ENCODE measurements at regions not wholly inside any gene's neighbourhood (a gene's known extent, or its start where the extent isn't known, plus 50 kb on each side); places are given as distances from the start of the nearest gene placed in this dataset.

DNA sequence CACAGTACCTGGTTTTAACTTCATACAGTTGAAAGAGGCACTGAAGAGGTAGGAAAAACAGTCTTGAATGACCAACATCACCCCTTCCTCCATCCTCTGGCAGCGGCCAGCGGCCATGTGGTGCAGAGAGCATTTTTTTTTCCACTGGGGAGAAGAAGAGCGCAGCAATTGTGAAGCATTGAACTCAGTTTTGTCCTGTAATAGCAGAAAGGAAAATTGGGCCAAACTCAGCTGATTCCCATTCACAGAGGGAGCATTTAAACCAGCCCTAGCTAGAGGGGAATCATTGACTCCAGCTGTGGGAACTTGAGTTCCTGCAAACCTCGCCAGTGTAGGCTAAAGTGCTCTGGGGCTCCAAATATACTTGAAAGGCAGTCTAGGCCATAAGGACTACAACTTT is 316.6 kb upstream of the CHST9 start:
- ChIA-PET CTCF (no interaction called here), POLR2A (ENCODE audit: low non-redundant PET) (no interaction called here)
- no peak overlapping the region for H3K27ac ChIP-seq
- DNase-seq (ENCODE audit: low spot score): no peak
- no peak for TF ChIP-seq CTCF (conservative IDR thresholded peaks at IDR 0.05; ENCODE audit: low read depth)

- H3K27ac ChIP-seq: no peak overlapping the region
- ChIA-PET POLR2A (ENCODE audit: low non-redundant PET) (no interaction called here), CTCF (no interaction called here)
- TF ChIP-seq CTCF (conservative IDR thresholded peaks at IDR 0.05; ENCODE audit: low read depth): no peak
- no peak for DNase-seq (ENCODE audit: low spot score)
Measured at GRCh38 chr18:27500531-27500930, 315.4 kb upstream of the CHST9 start.

DNA sequence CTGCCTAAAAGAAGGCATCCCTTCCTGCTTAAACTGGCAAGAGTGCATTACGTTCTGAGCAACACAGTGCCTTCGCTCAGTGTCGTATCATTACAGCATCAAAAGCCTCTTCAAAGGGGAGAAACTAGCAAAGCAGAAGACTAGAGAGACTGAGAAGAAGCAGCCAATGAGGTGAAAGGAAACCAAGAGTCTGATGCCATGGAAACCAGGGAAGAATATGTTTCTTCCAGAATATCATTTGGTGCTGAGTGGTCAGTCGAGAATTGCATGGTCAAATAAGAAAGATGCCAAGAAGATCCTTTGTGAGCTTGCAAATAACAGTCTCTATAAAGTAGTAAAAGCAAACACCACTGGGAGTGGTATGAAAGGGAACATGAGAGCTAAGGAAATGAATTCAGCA is 312.1 kb upstream of the CHST9 start:
- DNase-seq (ENCODE audit: low spot score): no peak
- no peak for TF ChIP-seq CTCF (conservative IDR thresholded peaks at IDR 0.05; ENCODE audit: low read depth)
- CTCF ChIA-PET: no interaction called here
- H3K27ac ChIP-seq: no peak overlapping the region
- POLR2A ChIA-PET (ENCODE audit: low non-redundant PET): no interaction called here

GRCh38 chr18:27493182-27493581 is 308.1 kb upstream of the CHST9 start:
- CTCF ChIA-PET: interaction anchor here (0.6 kb wide), 1 partner anchor 191 kb away, joined by 3 read pairs; no protein-coding TSS in a partner anchor
- DNase-seq (ENCODE audit: low spot score): no peak
- POLR2A ChIA-PET (ENCODE audit: low non-redundant PET): no interaction called here
- H3K27ac ChIP-seq: no peak overlapping the region
- TF ChIP-seq CTCF (conservative IDR thresholded peaks at IDR 0.05; ENCODE audit: low read depth): no peak

DNA sequence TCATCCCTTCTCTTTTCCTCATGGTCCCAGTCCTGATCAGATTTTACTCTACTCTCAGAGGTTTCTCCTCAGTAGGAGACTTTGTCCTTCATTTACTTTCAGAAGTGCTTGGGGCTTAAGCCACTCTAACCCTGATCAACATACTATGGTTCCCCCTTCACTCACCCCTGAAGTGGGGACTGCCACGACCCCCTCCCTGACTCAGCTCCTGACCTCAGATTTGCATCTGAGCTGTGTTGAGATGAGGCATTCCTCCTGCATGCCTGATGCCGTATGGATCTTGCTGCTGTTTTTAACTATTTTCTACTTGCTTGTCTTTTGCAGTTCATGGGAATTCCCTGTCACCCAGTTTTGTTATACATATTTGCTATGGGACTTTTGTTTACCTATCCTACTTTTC is 306.7 kb upstream of the CHST9 start:
- TF ChIP-seq CTCF (conservative IDR thresholded peaks at IDR 0.05; ENCODE audit: low read depth): no peak
- ChIA-PET CTCF (no interaction called here), POLR2A (ENCODE audit: low non-redundant PET) (no interaction called here)
- H3K27ac ChIP-seq: no peak overlapping the region
- no peak for DNase-seq (ENCODE audit: low spot score)

- no peak for DNase-seq (ENCODE audit: low spot score)
- ChIA-PET CTCF (interaction anchor here (0.7 kb wide), 1 partner anchor 33 kb away, joined by 3 read pairs; no protein-coding TSS in a partner anchor), POLR2A (ENCODE audit: low non-redundant PET) (no interaction called here)
- no peak overlapping the region for H3K27ac ChIP-seq
- no peak for TF ChIP-seq CTCF (conservative IDR thresholded peaks at IDR 0.05; ENCODE audit: low read depth)
Measured at GRCh38 chr18:27483276-27483675, 298.2 kb upstream of the CHST9 start.

GRCh38 chr18:27478459-27478858 is 293.4 kb upstream of the CHST9 start:
- TF ChIP-seq CTCF (conservative IDR thresholded peaks at IDR 0.05; ENCODE audit: low read depth): no peak
- no peak overlapping the region for H3K27ac ChIP-seq
- ChIA-PET CTCF (interaction anchor here (0.6 kb wide), 1 partner anchor 115 kb away, joined by 3 read pairs; no protein-coding TSS in a partner anchor), POLR2A (ENCODE audit: low non-redundant PET) (no interaction called here)
- DNase-seq (ENCODE audit: low spot score): no peak

All from RWPE1 (cell line).